ENCODE measurements at regions not wholly inside any gene's neighbourhood (a gene's known extent, or its start where the extent isn't known, plus 50 kb on each side); places are given as distances from the start of the nearest gene placed in this dataset.

DNA sequence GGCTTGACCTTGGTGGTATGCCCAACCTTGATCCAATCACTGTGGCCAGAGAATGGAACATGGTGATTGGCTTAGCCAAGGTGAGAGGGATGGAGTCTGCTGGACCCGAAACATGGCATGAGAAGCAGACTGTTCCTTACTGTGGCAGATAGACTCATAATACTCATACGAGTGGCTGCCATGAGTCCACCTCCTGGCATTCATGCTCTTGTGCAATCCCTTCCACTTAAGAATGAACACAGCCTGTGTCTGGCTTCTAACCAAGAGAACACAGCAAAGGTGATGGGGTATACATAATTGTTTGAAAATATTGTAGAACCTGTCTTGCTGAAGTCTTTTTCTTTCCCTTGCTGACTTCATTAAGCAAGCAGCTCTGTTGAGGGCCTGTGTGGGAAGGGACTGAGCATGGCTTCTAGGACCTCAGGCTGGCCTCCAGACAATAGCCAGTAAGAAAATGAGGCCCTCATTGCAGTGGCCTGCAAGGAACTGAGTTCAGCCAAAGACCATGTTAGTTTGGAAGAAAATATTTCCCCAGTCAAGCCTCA is 85.9 kb downstream of the ZNF281 start:
- TF ChIP-seq, protein P1, sequence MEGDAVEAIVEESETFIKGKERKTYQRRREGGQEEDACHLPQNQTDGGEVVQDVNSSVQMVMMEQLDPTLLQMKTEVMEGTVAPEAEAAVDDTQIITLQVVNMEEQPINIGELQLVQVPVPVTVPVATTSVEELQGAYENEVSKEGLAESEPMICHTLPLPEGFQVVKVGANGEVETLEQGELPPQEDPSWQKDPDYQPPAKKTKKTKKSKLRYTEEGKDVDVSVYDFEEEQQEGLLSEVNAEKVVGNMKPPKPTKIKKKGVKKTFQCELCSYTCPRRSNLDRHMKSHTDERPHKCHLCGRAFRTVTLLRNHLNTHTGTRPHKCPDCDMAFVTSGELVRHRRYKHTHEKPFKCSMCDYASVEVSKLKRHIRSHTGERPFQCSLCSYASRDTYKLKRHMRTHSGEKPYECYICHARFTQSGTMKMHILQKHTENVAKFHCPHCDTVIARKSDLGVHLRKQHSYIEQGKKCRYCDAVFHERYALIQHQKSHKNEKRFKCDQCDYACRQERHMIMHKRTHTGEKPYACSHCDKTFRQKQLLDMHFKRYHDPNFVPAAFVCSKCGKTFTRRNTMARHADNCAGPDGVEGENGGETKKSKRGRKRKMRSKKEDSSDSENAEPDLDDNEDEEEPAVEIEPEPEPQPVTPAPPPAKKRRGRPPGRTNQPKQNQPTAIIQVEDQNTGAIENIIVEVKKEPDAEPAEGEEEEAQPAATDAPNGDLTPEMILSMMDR (conservative IDR thresholded peaks at IDR 0.05; ENCODE audit: low read depth, low read length): no peak
- H3K4me3 ChIP-seq (ENCODE audit: low read depth, low read length): no peak overlapping the region
- peak; percentile 60 for DNase-seq (ENCODE audit: low read depth)

DNA sequence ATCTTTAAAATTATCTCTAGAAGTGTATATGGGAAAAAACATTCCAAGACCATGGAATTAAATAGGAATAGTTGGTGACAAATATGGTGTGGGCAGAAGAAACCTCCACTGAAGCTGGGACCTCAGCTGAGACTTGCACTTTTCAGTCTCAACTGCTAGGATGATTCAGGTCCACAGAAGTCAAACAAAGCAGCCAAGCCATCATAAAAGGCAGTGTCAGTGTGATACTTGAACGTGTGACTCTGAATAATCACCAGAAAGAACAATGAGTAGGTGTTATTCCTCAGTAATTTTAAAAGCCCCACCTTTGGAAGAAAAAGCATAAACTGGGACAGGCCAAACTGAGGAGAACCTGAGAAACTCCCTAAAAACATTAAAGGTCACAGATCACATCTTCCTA is 90.7 kb downstream of the ZNF281 start:
- TF ChIP-seq, protein P1 (conservative IDR thresholded peaks at IDR 0.05; ENCODE audit: low read depth, low read length): no peak
- no peak overlapping the region for H3K4me3 ChIP-seq (ENCODE audit: low read depth, low read length)
- DNase-seq (ENCODE audit: low read depth): no peak

DNA sequence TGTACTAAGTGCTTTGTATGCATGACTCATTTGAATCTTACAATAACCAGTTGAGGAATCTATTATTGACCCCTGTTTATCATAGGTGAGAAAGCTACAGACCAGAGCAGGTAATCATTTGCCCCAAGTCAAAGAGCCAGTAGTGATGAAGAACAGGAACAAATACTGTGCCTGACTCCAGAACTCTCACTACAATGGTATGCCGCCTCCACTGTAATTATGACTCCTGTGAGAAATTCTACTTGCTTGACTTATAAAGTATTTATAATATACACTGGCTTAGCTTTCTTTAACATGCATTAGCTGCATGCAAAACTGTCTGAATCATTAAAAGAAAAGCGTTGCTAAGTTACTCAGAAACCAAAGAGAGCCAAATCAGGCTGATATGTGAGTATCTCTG is 92.6 kb downstream of the ZNF281 start:
- DNase-seq (ENCODE audit: low read depth): peak; percentile 23
- TF ChIP-seq, protein P1 (conservative IDR thresholded peaks at IDR 0.05; ENCODE audit: low read depth, low read length): no peak
- no peak overlapping the region for H3K4me3 ChIP-seq (ENCODE audit: low read depth, low read length)

DNA sequence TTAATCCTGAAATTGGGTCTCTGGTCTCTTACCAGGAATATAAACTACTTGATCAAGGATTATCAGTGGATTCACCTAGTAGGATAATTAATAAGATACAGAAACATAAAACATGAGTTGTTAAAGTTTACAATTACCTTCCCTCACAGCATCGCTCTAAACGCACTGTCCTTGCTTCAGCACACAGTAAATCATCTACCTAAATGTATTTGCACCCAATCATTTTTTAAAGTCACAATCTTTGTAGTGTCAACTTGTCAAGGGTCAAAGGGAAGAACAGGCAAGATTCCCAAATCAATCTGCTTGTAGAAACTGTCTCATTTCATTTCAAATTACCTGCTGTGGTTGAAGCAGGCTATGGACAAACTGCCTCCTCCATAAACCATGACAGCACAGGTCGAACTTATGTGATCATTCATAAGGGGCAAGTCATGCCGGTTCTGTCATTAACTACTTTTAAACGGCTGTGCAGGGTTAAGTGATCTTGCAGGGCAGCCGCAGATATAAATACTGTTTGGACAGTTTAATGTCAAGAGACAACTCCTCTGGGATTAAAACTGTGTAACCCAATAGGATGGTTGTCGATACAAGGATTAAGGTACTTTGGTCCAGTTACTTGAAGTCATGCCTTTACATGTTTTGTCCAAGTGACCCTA is 93.6 kb downstream of the ZNF281 start:
- DNase-seq (ENCODE audit: low read depth): no peak
- TF ChIP-seq, protein P1 (conservative IDR thresholded peaks at IDR 0.05; ENCODE audit: low read depth, low read length): no peak
- no peak overlapping the region for H3K4me3 ChIP-seq (ENCODE audit: low read depth, low read length)

DNA sequence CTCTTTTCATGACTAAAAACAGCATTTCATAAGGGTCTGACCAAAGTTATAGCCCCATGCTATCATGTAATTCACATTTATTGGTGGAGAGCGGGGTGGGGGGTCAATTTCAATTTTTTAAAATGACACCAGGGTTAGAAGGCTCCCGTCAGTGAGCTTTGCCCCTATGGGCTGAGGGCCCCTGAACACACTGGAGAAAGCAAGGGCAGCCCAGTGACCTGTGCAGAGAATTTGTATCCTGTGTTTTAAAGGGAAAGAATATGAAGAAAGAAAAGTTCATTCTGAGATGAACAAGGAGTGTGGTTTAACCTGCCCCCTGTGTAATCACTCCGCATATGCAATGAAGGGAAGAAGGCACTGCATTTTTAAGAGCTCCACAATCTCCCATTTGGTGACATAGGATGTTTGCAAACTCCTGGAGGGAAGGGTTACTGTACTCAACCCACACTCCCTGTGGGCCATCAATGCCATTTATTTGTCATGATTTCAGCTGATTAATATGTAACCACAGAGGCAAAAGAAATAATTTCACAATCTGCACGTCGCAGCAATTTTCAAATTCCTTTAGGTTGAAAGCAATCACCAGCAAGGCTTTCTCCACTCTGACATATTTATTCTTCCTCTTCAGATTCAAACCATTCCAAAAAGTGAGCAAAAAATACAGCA is 95.6 kb downstream of the ZNF281 start:
- peak; percentile 77 for DNase-seq (ENCODE audit: low read depth)
- H3K4me3 ChIP-seq (ENCODE audit: low read depth, low read length): peak overlapping the region; percentile 23
- TF ChIP-seq, protein P1 (conservative IDR thresholded peaks at IDR 0.05; ENCODE audit: low read depth, low read length): peak; percentile 18

DNA sequence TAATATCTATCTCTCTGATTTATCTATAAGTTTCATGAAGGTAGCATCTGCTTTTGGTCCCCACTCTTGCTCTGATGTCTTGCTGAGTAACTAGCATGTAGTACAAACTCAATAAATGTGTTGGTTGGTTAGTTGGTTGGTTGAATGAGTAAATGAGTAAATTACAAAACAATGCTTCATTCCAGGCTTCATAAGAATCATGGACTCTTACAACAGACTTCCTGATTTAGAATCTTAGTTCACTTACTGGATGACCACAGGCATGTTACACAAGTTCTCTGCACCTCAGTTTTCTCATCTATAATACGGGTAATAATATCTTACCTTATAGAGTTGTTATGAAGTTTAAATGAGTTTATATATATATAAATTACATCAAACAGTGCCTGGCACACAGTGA is 98.6 kb downstream of the ZNF281 start:
- DNase-seq (ENCODE audit: low read depth): peak; percentile 50
- no peak overlapping the region for H3K4me3 ChIP-seq (ENCODE audit: low read depth, low read length)
- TF ChIP-seq, protein P1 (conservative IDR thresholded peaks at IDR 0.05; ENCODE audit: low read depth, low read length): no peak
